HCT116 (cell line): ENCODE measurements at regions not wholly inside any gene's neighbourhood (a gene's known extent, or its start where the extent isn't known, plus 50 kb on each side); places are given as distances from the start of the nearest gene placed in this dataset.

Experiments used
- ATAC-seq: fragments of 200-7000 bp; cut with Tn5 transposase; 2 replicates; pipeline ENCODE4 v1.9.1; 2020; ENCODE audit warnings: mild to moderate bottlenecking, moderate library complexity
- BruUV-seq: library from RNA; stranded (reverse); fragments of 400-500 nt; replicated peaks from 2 replicates; lab custom pipeline; 2021; lab: Mats Ljungman, UMichigan
- CTCF ChIA-PET: fragments of 300-600 bp; sonication (Branson Sonifier 250); formaldehyde crosslinking; loops from one replicate; lab custom pipeline; 2021; ENCODE audit warnings: antibody characterized with exemption; lab: Charles Lee
- POLR2A ChIA-PET: fragments of 300-600, 350-600 bp; sonication (Branson Sonifier 250); formaldehyde crosslinking; loops from one replicate; lab custom pipeline; 2021; ENCODE audit warnings: antibody characterized with exemption; lab: Charles Lee
- RAD21 ChIA-PET, 2 experiments: fragments of 300-600 bp; sonication (Branson Sonifier 250); formaldehyde crosslinking; loops; one replicate each; lab custom pipeline; 2023; ENCODE audit warnings: low total read pairs in 2 of 2; ENCODE audit not compliant: uncharacterized antibody in 2 of 2, unreplicated experiment in 2 of 2, low non-redundant PET in 1 of 2; lab: Charles Lee
- DNase-seq: peaks from one replicate; pipeline ENCODE4 v3.0.0-alpha.2; 2010; ENCODE audit warnings: low read depth, low spot score
- H2AFZ ChIP-seq: fragments of 200-600 bp; shearing (Covaris generic), sonication (generic); 2 replicates; pipeline ENCODE4 v1.6.1; 2017; ENCODE audit warnings: low read depth, mixed run types, mixed read lengths, antibody characterized with exemption, low read length; ENCODE audit not compliant: poor library complexity, severe bottlenecking
- H3K27ac ChIP-seq: 2 replicates; pipeline ENCODE4 v1.5.1; 2012; ENCODE audit warnings: low read depth, low read length
- H3K27me3 ChIP-seq: fragments of 200-600 bp; sonication (generic); 2 replicates; pipeline ENCODE4 v1.6.1; 2016; ENCODE audit warnings: mixed run types, low read length, mixed read lengths; ENCODE audit not compliant: insufficient read depth
- H3K36me3 ChIP-seq, 2 experiments: fragments of 200-500 bp in 1 of 2; fragments of 200-600 bp in 1 of 2; sonication (Bioruptor generic) in 1 of 2; sonication (generic) in 1 of 2; 2 replicates each; pipeline versions ENCODE4 v1.5.1 to v1.6.1; 2014 to 2016; ENCODE audit warnings: low read length in 2 of 2, inconsistent platforms in 1 of 2, mixed read lengths in 1 of 2, mixed run types in 1 of 2; ENCODE audit not compliant: insufficient read depth in 2 of 2, control insufficient read depth in 1 of 2
- H3K4me1 ChIP-seq, 2 experiments: fragments of 200-600 bp in 1 of 2; sonication (generic) in 1 of 2; 2 replicates each; pipeline versions ENCODE4 v1.5.1 to v1.6.1; 2012 to 2017; ENCODE audit warnings: low read length in 2 of 2, inconsistent platforms in 1 of 2, mild to moderate bottlenecking in 1 of 2, mixed read lengths in 1 of 2, mixed run types in 1 of 2, moderate library complexity in 1 of 2; ENCODE audit not compliant: insufficient read depth in 2 of 2, control insufficient read depth in 1 of 2
- H3K4me2 ChIP-seq: fragments of 200-600 bp; sonication (generic); 2 replicates; pipeline ENCODE4 v1.6.1; 2017; ENCODE audit warnings: mixed run types, low read length, mixed read lengths
- H3K4me3 ChIP-seq, 2 experiments: fragments of 200-600 bp in 1 of 2; sonication (generic) in 1 of 2; replicated peaks in 1 of 2; 2 replicates each; pipeline ENCODE4 v1.5.1; 2011 to 2016; ENCODE audit warnings: low read length in 2 of 2, control low read depth in 1 of 2, low read depth in 1 of 2, mild to moderate bottlenecking in 1 of 2, mixed read lengths in 1 of 2, mixed run types in 1 of 2
- H3K79me2 ChIP-seq: fragments of 200-600 bp; sonication (generic); 2 replicates; pipeline ENCODE4 v1.6.1; 2017; ENCODE audit warnings: mild to moderate bottlenecking, mixed run types, low read length, moderate library complexity, mixed read lengths; ENCODE audit not compliant: insufficient read depth
- H3K9ac ChIP-seq: fragments of 200-600 bp; sonication (generic); 2 replicates; pipeline ENCODE4 v1.6.1; 2016; ENCODE audit warnings: low read length, mixed read lengths
- H3K9me2 ChIP-seq: fragments of 200-600 bp; sonication (generic), shearing (Covaris generic); 2 replicates; pipeline ENCODE4 v1.6.1; 2017; ENCODE audit warnings: mixed run types, mild to moderate bottlenecking, moderate library complexity; ENCODE audit not compliant: insufficient read depth
- H3K9me3 ChIP-seq, 2 experiments: fragments of 200-500 bp in 1 of 2; fragments of 200-600 bp in 1 of 2; sonication (Bioruptor generic) in 1 of 2; sonication (generic) in 1 of 2; 2 replicates each; pipeline ENCODE4 v1.6.1; 2014 to 2017; ENCODE audit warnings: low read length in 2 of 2, mixed read lengths in 2 of 2, inconsistent platforms in 1 of 2, low read depth in 1 of 2, mild to moderate bottlenecking in 1 of 2, mixed run types in 1 of 2, moderate library complexity in 1 of 2; ENCODE audit not compliant: control insufficient read depth in 1 of 2, insufficient read depth in 1 of 2
- H4K20me1 ChIP-seq: fragments of 200-600 bp; sonication (generic), shearing (Covaris generic); 2 replicates; pipeline ENCODE4 v1.6.1; 2017; ENCODE audit warnings: mixed run types, mild to moderate bottlenecking, moderate library complexity; ENCODE audit not compliant: insufficient read depth
- CBX3 ChIP-seq: IDR thresholded peaks from 2 replicates; pipeline ENCODE4 v1.6.1; 2012; ENCODE audit warnings: low read depth
- CEBPB ChIP-seq: IDR thresholded peaks from 2 replicates; pipeline ENCODE4 v1.6.1; 2012; ENCODE audit warnings: low read depth
- EZH2phosphoT487 ChIP-seq: fragments of 200-600 bp; IDR thresholded peaks from 2 replicates; pipeline ENCODE4 v1.6.1; 2018; ENCODE audit warnings: antibody characterized with exemption, borderline replicate concordance
- JUND ChIP-seq: IDR thresholded peaks from 2 replicates; pipeline ENCODE4 v1.6.1; 2012
- POLR2A ChIP-seq: IDR thresholded peaks from 2 replicates; pipeline ENCODE4 v1.7.0; 2011; ENCODE audit warnings: borderline replicate concordance; ENCODE audit not compliant: insufficient read depth, insufficient read length; ENCODE audit errors: extremely low read depth
- POLR2AphosphoS5 ChIP-seq: IDR thresholded peaks from 2 replicates; pipeline ENCODE4 v1.6.1; 2011; ENCODE audit warnings: mild to moderate bottlenecking, low read depth, low read length, moderate library complexity
- RAD21 ChIP-seq: IDR thresholded peaks from 2 replicates; pipeline ENCODE4 v1.6.1; 2012; ENCODE audit warnings: low read depth, mild to moderate bottlenecking
- SIN3A ChIP-seq: IDR thresholded peaks from 2 replicates; pipeline ENCODE4 v1.6.1; 2012; ENCODE audit warnings: low read depth
- SP1 ChIP-seq: IDR thresholded peaks from 2 replicates; pipeline ENCODE4 v1.6.1; 2012; ENCODE audit warnings: low read depth
- SRF ChIP-seq: IDR thresholded peaks from 2 replicates; pipeline ENCODE4 v1.6.1; 2012; ENCODE audit warnings: low read depth
- ZFX ChIP-seq: fragments of 450-650 bp; IDR thresholded peaks from 2 replicates; pipeline ENCODE4 v1.6.1; 2017
- intact Hi-C: fragments of 100-400 bp; cut with micrococcal nuclease; formaldehyde crosslinking; loops from 2 replicates; pipeline ENCODE4 v1.10.0; 2022
- TF ChIP-seq, protein P1 (sequence below), 3 experiments: fragments of 200-600 bp in 1 of 3; sonication (generic) in 1 of 3; IDR thresholded peaks in 2 of 3; conservative IDR thresholded peaks in 1 of 3; 2 replicates each; pipeline ENCODE4 v1.5.1; 2012 to 2017; ENCODE audit warnings: low read depth in 2 of 3, low read length in 2 of 3, antibody characterized with exemption in 1 of 3, borderline replicate concordance in 1 of 3, control low read depth in 1 of 3, mild to moderate bottlenecking in 1 of 3, mixed read lengths in 1 of 3, mixed run types in 1 of 3, moderate library complexity in 1 of 3; ENCODE audit not compliant: insufficient read depth in 1 of 3
- TF ChIP-seq, protein P2 (sequence below): IDR thresholded peaks from 2 replicates; pipeline ENCODE4 v1.6.1; 2012; ENCODE audit warnings: low read depth
- TF ChIP-seq, protein P3 (sequence below): IDR thresholded peaks from 2 replicates; pipeline ENCODE4 v1.6.1; 2012

DNA sequence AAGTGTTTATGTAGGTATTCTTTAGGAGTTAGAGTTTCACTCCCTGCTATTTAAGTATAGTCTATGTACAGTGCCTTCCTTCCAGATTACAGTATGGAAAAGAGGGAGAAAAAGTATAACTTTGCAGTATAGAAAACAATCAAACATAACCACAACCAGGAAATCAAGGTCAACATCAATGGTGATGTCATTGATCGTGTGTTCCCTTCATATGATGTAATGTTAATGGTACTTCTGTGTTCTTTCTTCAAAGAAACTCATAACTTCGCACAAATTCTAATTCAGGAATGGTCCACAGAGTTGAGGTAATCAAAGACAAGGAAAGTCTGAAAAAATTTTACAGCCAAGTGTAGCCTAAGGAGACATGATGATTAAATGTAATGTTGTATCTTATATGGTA, 961.1 kb upstream of the EDIL3 start:
- Histone ChIP-seq H3K36me3 (no peaks in the 10 kb centered on the region), H3K79me2 (no peaks in the 10 kb centered on the region), H3K4me1 (no peaks in the 10 kb centered on the region), H3K9me3 (no peaks in the 10 kb centered on the region), H3K27me3 (no peaks in the 10 kb centered on the region), H2AFZ (no peak overlapping the region), H3K9ac (no peak overlapping the region), H3K9me2 (no peaks in the 10 kb centered on the region), H3K4me3 (no peak overlapping the region), H4K20me1 (no peaks in the 10 kb centered on the region), H3K27ac (no peak overlapping the region), H3K4me2 (no peak overlapping the region)
- DNase-seq (no peak), ATAC-seq (no peak)
- BruUV-seq, result no TSS peak
- intact Hi-C loops, result no loop called here
- TF ChIP-seq POLR2A (no peak), SRF (no peak), ZFX (no peak), SP1 (no peak), EZH2phosphoT487 (no peak), POLR2AphosphoS5 (no peak), CEBPB (no peak), JUND (no peak), RAD21 (no peak), CBX3 (no peak), SIN3A (no peak)
- TF ChIP-seq, protein P1, sequence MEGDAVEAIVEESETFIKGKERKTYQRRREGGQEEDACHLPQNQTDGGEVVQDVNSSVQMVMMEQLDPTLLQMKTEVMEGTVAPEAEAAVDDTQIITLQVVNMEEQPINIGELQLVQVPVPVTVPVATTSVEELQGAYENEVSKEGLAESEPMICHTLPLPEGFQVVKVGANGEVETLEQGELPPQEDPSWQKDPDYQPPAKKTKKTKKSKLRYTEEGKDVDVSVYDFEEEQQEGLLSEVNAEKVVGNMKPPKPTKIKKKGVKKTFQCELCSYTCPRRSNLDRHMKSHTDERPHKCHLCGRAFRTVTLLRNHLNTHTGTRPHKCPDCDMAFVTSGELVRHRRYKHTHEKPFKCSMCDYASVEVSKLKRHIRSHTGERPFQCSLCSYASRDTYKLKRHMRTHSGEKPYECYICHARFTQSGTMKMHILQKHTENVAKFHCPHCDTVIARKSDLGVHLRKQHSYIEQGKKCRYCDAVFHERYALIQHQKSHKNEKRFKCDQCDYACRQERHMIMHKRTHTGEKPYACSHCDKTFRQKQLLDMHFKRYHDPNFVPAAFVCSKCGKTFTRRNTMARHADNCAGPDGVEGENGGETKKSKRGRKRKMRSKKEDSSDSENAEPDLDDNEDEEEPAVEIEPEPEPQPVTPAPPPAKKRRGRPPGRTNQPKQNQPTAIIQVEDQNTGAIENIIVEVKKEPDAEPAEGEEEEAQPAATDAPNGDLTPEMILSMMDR (IDR thresholded peaks at IDR 0.05 in 2 of 3, conservative IDR thresholded peaks at IDR 0.05 in 1 of 3; ENCODE audit: borderline replicate concordance in 1 of 3, insufficient read depth in 1 of 3, low read depth in 2 of 3, low read length in 2 of 3), result no peak
- TF ChIP-seq, protein P2, sequence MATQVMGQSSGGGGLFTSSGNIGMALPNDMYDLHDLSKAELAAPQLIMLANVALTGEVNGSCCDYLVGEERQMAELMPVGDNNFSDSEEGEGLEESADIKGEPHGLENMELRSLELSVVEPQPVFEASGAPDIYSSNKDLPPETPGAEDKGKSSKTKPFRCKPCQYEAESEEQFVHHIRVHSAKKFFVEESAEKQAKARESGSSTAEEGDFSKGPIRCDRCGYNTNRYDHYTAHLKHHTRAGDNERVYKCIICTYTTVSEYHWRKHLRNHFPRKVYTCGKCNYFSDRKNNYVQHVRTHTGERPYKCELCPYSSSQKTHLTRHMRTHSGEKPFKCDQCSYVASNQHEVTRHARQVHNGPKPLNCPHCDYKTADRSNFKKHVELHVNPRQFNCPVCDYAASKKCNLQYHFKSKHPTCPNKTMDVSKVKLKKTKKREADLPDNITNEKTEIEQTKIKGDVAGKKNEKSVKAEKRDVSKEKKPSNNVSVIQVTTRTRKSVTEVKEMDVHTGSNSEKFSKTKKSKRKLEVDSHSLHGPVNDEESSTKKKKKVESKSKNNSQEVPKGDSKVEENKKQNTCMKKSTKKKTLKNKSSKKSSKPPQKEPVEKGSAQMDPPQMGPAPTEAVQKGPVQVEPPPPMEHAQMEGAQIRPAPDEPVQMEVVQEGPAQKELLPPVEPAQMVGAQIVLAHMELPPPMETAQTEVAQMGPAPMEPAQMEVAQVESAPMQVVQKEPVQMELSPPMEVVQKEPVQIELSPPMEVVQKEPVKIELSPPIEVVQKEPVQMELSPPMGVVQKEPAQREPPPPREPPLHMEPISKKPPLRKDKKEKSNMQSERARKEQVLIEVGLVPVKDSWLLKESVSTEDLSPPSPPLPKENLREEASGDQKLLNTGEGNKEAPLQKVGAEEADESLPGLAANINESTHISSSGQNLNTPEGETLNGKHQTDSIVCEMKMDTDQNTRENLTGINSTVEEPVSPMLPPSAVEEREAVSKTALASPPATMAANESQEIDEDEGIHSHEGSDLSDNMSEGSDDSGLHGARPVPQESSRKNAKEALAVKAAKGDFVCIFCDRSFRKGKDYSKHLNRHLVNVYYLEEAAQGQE, result no peak
- TF ChIP-seq, protein P3, sequence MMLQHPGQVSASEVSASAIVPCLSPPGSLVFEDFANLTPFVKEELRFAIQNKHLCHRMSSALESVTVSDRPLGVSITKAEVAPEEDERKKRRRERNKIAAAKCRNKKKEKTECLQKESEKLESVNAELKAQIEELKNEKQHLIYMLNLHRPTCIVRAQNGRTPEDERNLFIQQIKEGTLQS, result no peak
- CTCF ChIA-PET, result no interaction called here
- POLR2A ChIA-PET, result no interaction called here
- RAD21 ChIA-PET, result no interaction called here
